ENCODE measurements at regions not wholly inside any gene's neighbourhood (a gene's known extent, or its start where the extent isn't known, plus 50 kb on each side); places are given as distances from the start of the nearest gene placed in this dataset.
"Not testable (repeated sequence)": the region's sequence is repeated elsewhere in the genome, so short reads cannot be mapped to it uniquely, and the experiment has no call there.

DNA sequence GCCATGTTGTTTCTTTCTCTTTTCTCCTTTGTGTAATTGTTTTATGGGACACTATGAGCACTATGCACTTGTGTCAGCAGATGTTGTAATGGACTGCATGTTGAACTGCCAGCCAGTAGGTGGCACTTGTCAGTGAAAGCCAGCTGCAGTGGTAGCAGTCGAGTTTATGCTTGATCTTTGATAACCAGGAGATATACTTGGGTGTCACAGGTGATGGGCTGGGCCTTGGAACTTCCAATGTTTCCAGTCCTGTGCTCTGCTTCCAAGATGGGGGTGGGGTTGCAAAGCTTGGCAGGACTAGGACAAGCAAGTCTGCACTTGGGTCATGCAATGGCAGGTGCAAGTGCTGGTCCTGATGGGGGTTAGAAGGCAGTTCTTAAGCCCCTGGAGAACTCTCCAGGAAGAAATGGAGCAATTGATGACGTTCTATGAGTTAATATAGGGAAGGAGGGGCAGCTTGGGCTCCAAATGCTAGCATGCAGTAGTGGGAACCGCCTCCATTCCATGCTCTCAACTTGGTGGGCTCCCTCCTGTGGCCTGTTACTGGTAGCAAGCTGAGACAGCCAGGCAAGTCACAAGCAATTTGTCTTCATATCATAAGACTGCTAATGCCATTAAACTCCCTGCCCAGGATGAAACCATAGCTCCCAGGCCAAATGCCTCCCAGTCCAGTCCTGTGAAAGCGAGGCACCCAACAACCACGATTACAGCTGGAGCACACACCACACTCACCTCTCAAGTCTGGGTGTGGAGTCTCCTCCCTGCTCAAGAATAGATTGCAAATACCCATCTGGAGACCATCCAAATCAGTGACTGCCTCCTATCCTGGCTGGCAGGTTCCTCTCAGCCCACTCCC, 287.2 kb downstream of the CGGBP1 start:
- intact Hi-C loops (cut with DNase I), result no loop called here
- H3K9me3 ChIP-seq (ENCODE audit: control insufficient read depth, low read length), result no peaks in the 10 kb centered on the region
- no peak overlapping the region for H3K27ac ChIP-seq (ENCODE audit: low read length)
- ATAC-seq, result peak; percentile 46 to 57
- no peak overlapping the region for H3K4me3 ChIP-seq (ENCODE audit: low read length)
- WGBS, result 51% methylated on average over 5 of the region's 5 CpGs
- no peaks in the 10 kb centered on the region for H3K4me1 ChIP-seq (ENCODE audit: control insufficient read depth, insufficient read depth, low read length)
- no peak for DNase-seq
- no peaks in the 10 kb centered on the region for H3K27me3 ChIP-seq (ENCODE audit: control insufficient read depth, insufficient read depth)

DNA sequence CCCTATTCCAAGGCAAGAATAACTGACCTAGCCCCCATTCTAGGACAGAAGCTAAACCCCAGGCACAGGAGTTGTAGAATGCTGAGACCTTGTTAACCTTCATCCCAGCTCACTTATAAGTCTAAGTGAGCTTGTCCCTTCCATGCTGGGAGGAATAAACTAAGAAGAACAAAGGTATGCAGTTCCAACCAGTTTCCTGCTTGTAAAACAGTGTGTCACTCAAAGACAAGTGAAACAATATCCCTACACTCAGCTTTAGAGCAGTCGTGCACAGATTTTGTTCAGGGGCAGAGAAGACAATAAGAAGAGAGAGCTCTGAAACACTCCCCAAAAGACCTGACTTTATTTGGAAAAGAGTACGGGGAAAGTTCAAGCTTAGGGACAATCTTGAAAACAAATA, 292.1 kb downstream of the CGGBP1 start:
- WGBS, result 68% methylated on average over 2 of the region's 2 CpGs
- Histone ChIP-seq H3K4me1 (ENCODE audit: control insufficient read depth, insufficient read depth, low read length) (no peaks in the 10 kb centered on the region), H3K27ac (ENCODE audit: low read length) (no peak overlapping the region), H3K9me3 (ENCODE audit: control insufficient read depth, low read length) (no peaks in the 10 kb centered on the region), H3K27me3 (ENCODE audit: control insufficient read depth, insufficient read depth) (no peaks in the 10 kb centered on the region), H3K4me3 (ENCODE audit: low read length) (no peak overlapping the region)
- ATAC-seq, result no peak
- no peak for DNase-seq
- intact Hi-C loops (cut with DNase I), result no loop called here

- no peak overlapping the region for H3K4me3 ChIP-seq (ENCODE audit: low read length)
- intact Hi-C loops (cut with DNase I), result no loop called here
- no peaks in the 10 kb centered on the region for H3K9me3 ChIP-seq (ENCODE audit: control insufficient read depth, low read length)
- WGBS, result 73% methylated on average over 3 of the region's 3 CpGs
- ATAC-seq, result no peak
- H3K4me1 ChIP-seq (ENCODE audit: control insufficient read depth, insufficient read depth, low read length), result no peaks in the 10 kb centered on the region
- DNase-seq, result no peak
- H3K27me3 ChIP-seq (ENCODE audit: control insufficient read depth, insufficient read depth), result no peaks in the 10 kb centered on the region
- no peak overlapping the region for H3K27ac ChIP-seq (ENCODE audit: low read length)
Observed at GRCh38 chr3:87765256-87765655, 293.5 kb downstream of the CGGBP1 start.

GRCh38 chr3:87761795-87762194, 297.0 kb downstream of the CGGBP1 start:
- DNase-seq (no peak), ATAC-seq (no peak)
- intact Hi-C loops (cut with DNase I), result no loop called here
- Histone ChIP-seq H3K27ac (ENCODE audit: low read length) (no peak overlapping the region), H3K4me1 (ENCODE audit: control insufficient read depth, insufficient read depth, low read length) (no peaks in the 10 kb centered on the region), H3K27me3 (ENCODE audit: control insufficient read depth, insufficient read depth) (no peaks in the 10 kb centered on the region), H3K4me3 (ENCODE audit: low read length) (no peak overlapping the region), H3K9me3 (ENCODE audit: control insufficient read depth, low read length) (no peaks in the 10 kb centered on the region)
- 94% methylated on average over 17 of the region's 17 CpGs for WGBS

- DNase-seq (no peak), ATAC-seq (no peak)
- no peaks in the 10 kb centered on the region for H3K4me1 ChIP-seq (ENCODE audit: control insufficient read depth, insufficient read depth, low read length)
- WGBS, result 91% methylated on average over 11 of the region's 11 CpGs
- H3K4me3 ChIP-seq (ENCODE audit: low read length), result no peak overlapping the region
- no peak overlapping the region for H3K27ac ChIP-seq (ENCODE audit: low read length)
- intact Hi-C loops (cut with DNase I), result no loop called here
- H3K27me3 ChIP-seq (ENCODE audit: control insufficient read depth, insufficient read depth), result no peaks in the 10 kb centered on the region
- H3K9me3 ChIP-seq (ENCODE audit: control insufficient read depth, low read length), result no peaks in the 10 kb centered on the region
Observed at GRCh38 chr3:87761341-87761740, 297.5 kb downstream of the CGGBP1 start.

DNA sequence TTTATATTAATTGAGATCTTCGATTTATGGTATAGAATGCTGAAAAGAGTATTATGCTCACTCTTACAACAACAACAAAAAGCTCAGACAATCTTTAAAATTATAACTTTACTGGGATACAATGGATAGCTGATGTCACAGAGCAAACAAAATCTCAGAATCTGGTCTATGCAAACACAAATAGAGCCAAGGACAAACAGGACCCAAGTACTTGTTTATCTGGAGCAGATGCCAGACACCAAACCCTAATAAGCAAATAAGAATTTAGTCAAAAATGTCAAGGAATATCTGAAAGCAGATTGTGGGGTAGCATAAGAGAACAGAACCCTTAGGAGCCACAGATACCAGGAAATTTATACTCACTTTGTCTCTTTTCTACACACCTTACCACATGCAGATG, 302.2 kb downstream of the CGGBP1 start:
- H3K4me3 ChIP-seq (ENCODE audit: low read length), result no peak overlapping the region
- no peaks in the 10 kb centered on the region for H3K27me3 ChIP-seq (ENCODE audit: control insufficient read depth, insufficient read depth)
- DNase-seq (no peak), ATAC-seq (no peak)
- H3K4me1 ChIP-seq (ENCODE audit: control insufficient read depth, insufficient read depth, low read length), result no peaks in the 10 kb centered on the region
- 51% methylated on average over 1 of the region's 1 CpG for WGBS
- no peaks in the 10 kb centered on the region for H3K9me3 ChIP-seq (ENCODE audit: control insufficient read depth, low read length)
- no peak overlapping the region for H3K27ac ChIP-seq (ENCODE audit: low read length)
- intact Hi-C loops (cut with DNase I), result no loop called here

GRCh38 chr3:87755852-87756251, 303.0 kb downstream of the CGGBP1 start:
- no peaks in the 10 kb centered on the region for H3K4me1 ChIP-seq (ENCODE audit: control insufficient read depth, insufficient read depth, low read length)
- intact Hi-C loops (cut with DNase I), result no loop called here
- H3K4me3 ChIP-seq (ENCODE audit: low read length), result no peak overlapping the region
- no peaks in the 10 kb centered on the region for H3K9me3 ChIP-seq (ENCODE audit: control insufficient read depth, low read length)
- ATAC-seq (no peak), DNase-seq (no peak)
- H3K27me3 ChIP-seq (ENCODE audit: control insufficient read depth, insufficient read depth), result no peaks in the 10 kb centered on the region
- H3K27ac ChIP-seq (ENCODE audit: low read length), result no peak overlapping the region

GRCh38 chr3:87742250-87742649, 316.6 kb downstream of the CGGBP1 start:
- no peak for DNase-seq
- intact Hi-C loops (cut with DNase I), result no loop called here
- Histone ChIP-seq H3K27ac (ENCODE audit: low read length) (no peak overlapping the region), H3K4me1 (ENCODE audit: control insufficient read depth, insufficient read depth, low read length) (no peaks in the 10 kb centered on the region), H3K27me3 (ENCODE audit: control insufficient read depth, insufficient read depth) (no peaks in the 10 kb centered on the region), H3K4me3 (ENCODE audit: low read length) (no peak overlapping the region), H3K9me3 (ENCODE audit: control insufficient read depth, low read length) (no peaks in the 10 kb centered on the region)
- ATAC-seq, result no peak
- 71% methylated on average over 2 of the region's 2 CpGs for WGBS

DNA sequence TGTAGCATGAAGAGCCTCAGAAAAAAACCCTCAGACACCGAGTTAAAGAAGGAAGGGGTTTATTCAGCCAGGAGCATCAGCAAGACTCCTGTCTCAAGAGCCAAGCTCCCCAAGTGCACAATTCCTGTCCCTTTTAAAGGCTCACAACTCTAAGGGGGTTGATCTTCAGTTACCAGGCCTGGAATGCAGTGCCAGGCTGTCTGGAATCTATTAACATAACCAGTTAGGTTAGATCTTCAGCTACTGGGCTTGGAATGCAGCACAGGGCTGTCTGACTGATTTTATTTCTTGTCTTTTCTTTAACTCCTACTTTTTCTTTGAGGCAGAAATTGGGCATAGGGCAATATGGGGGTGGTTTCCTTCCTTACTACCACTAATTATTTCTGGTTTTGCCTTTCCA, 317.9 kb downstream of the CGGBP1 start:
- H3K4me1 ChIP-seq (ENCODE audit: control insufficient read depth, insufficient read depth, low read length); H3K27ac ChIP-seq (ENCODE audit: low read length); H3K9me3 ChIP-seq (ENCODE audit: control insufficient read depth, low read length); DNase-seq; intact Hi-C loops (cut with DNase I); ATAC-seq; H3K4me3 ChIP-seq (ENCODE audit: low read length); H3K27me3 ChIP-seq (ENCODE audit: control insufficient read depth, insufficient read depth): not testable (repeated sequence)
- WGBS, result 90% methylated on average over 1 of the region's 1 CpG

DNA sequence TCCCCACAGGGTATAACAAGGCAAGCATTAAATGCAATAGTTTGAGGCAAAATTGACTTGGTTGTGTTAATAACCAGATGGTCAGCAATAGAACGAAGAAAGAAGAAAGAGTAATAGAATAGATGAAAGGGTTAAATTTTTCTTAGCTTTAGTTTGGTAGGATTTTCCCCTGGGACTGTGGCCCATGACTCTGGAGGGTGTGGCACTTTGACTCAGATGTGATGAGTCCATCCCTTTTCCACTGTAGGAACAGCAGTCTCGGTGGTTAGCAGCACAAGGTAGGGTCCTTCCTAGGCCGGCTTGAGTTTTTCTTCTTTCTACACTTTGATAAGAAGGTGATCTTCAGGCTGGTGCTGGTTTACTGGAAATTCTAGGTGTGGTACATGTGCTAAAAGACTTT, 321.0 kb downstream of the CGGBP1 start:
- 63% methylated on average over 3 of the region's 3 CpGs for WGBS
- H3K4me1 ChIP-seq (ENCODE audit: control insufficient read depth, insufficient read depth, low read length); H3K4me3 ChIP-seq (ENCODE audit: low read length); H3K9me3 ChIP-seq (ENCODE audit: control insufficient read depth, low read length); H3K27me3 ChIP-seq (ENCODE audit: control insufficient read depth, insufficient read depth); intact Hi-C loops (cut with DNase I); ATAC-seq; DNase-seq; H3K27ac ChIP-seq (ENCODE audit: low read length): not testable (repeated sequence)

GRCh38 chr3:87733671-87734367, 325.0 kb downstream of the CGGBP1 start:
- intact Hi-C loops (cut with DNase I), result no loop called here
- WGBS, result 88% methylated on average over 10 of the region's 10 CpGs
- Histone ChIP-seq H3K9me3 (ENCODE audit: control insufficient read depth, low read length) (no peaks in the 10 kb centered on the region), H3K4me3 (ENCODE audit: low read length) (no peak overlapping the region), H3K27me3 (ENCODE audit: control insufficient read depth, insufficient read depth) (no peaks in the 10 kb centered on the region), H3K4me1 (ENCODE audit: control insufficient read depth, insufficient read depth, low read length) (no peaks in the 10 kb centered on the region), H3K27ac (ENCODE audit: low read length) (no peak overlapping the region)
- no peak for ATAC-seq
- DNase-seq, result no peak
